ENCODE measurements at regions not wholly inside any gene's neighbourhood (a gene's known extent, or its start where the extent isn't known, plus 50 kb on each side); places are given as distances from the start of the nearest gene placed in this dataset.

DNA sequence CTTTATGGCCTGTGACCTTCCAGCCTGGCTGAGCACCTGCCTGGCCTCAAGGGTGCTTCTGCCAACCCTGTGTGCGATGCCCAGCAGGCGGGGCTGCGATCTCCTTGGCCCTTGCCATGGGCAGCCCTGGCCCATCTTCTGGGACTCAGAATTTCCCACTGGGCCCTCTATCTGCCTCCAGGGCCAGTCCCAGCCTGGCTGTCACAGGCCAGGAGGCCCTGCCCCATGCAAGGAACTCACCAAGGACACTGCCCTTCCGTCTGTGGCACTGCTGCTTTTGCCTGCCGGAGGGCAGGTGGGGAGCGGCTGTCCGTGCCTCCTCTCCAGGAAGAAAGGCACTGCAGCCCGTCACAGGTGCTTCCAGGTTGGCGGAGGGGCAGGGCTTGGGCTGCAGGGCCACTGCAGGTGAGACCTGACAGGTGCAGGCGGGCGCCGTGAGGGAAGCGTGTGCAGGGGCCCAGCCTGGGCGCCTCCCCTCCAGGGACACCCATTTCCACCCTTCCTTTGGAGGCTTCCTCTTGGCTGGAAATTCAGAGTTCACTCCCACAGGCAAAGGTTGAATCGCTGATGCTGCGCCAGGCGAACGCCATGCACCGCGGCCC is 177.8 kb downstream of the KIF26A start:
- Histone ChIP-seq H3K27me3 (ENCODE audit: control insufficient read depth, extremely low read depth, insufficient read depth, low read length) (no peaks in the 10 kb centered on the region), H3K9me3 (ENCODE audit: control insufficient read depth, low read depth, low read length) (no peaks in the 10 kb centered on the region), H3K27ac (ENCODE audit: control insufficient read depth, insufficient read depth, low read length) (no peak overlapping the region), H3K4me1 (ENCODE audit: control insufficient read depth, extremely low read depth, insufficient read depth, low read length) (no peaks in the 10 kb centered on the region), H3K9ac (ENCODE audit: control insufficient read depth, extremely low read depth, insufficient read depth, low read length) (no peak overlapping the region), H3K9me1 (ENCODE audit: control insufficient read depth, extremely low read depth, insufficient read depth, low read length) (no peaks in the 10 kb centered on the region), H3K4me2 (ENCODE audit: control insufficient read depth, extremely low read depth, insufficient read depth, low read depth, low read length) (no peak overlapping the region), H3K4me3 (ENCODE audit: control insufficient read depth in 2 of 3, extremely low read depth in 1 of 3, insufficient read depth in 2 of 3, low read depth in 1 of 3, low read length in 3 of 3) (no peak overlapping the region), H2AFZ (ENCODE audit: control insufficient read depth, low read length) (no peak overlapping the region), H3K36me3 (ENCODE audit: control insufficient read depth in 2 of 2, extremely low read depth in 1 of 2, insufficient read depth in 2 of 2, low read length in 2 of 2) (no peaks in the 10 kb centered on the region), H4K20me1 (ENCODE audit: control insufficient read depth, extremely low read depth, insufficient read depth, low read length) (no peaks in the 10 kb centered on the region), H3K79me2 (ENCODE audit: control insufficient read depth, insufficient read depth, low read length) (no peaks in the 10 kb centered on the region)
- TF ChIP-seq CTCF (optimal IDR thresholded peaks at IDR 0.05 in 1 of 3, IDR thresholded peaks at IDR 0.05 in 1 of 3, conservative IDR thresholded peaks at IDR 0.05 in 1 of 3; ENCODE audit: extremely low read depth in 1 of 3, insufficient read depth in 2 of 3, low read length in 3 of 3) (no peak), EZH2 (IDR thresholded peaks at IDR 0.05; ENCODE audit: low read length) (no peak)
- dilution Hi-C loops (cut with MboI; ENCODE audit: extremely low pct_ligation_motif_present, low sequenced_read_pairs) = no loop called here
- no peak for DNase-seq (ENCODE audit: low read depth, low spot score)
- FAIRE-seq = no peak

GRCh38 chr14:104316723-104317491 is 178.5 kb downstream of the KIF26A start:
- no peaks in the 10 kb centered on the region for H3K9me1 ChIP-seq (ENCODE audit: control insufficient read depth, extremely low read depth, insufficient read depth, low read length)
- H3K9ac ChIP-seq (ENCODE audit: control insufficient read depth, extremely low read depth, insufficient read depth, low read length) = no peak overlapping the region
- no peaks in the 10 kb centered on the region for H4K20me1 ChIP-seq (ENCODE audit: control insufficient read depth, extremely low read depth, insufficient read depth, low read length)
- H2AFZ ChIP-seq (ENCODE audit: control insufficient read depth, low read length) = no peak overlapping the region
- TF ChIP-seq EZH2 (IDR thresholded peaks at IDR 0.05; ENCODE audit: low read length) = no peak
- TF ChIP-seq CTCF (optimal IDR thresholded peaks at IDR 0.05 in 1 of 3, IDR thresholded peaks at IDR 0.05 in 1 of 3, conservative IDR thresholded peaks at IDR 0.05 in 1 of 3; ENCODE audit: extremely low read depth in 1 of 3, insufficient read depth in 2 of 3, low read length in 3 of 3) = no peak
- no peak overlapping the region for H3K4me3 ChIP-seq (ENCODE audit: control insufficient read depth in 2 of 3, extremely low read depth in 1 of 3, insufficient read depth in 2 of 3, low read depth in 1 of 3, low read length in 3 of 3)
- no peaks in the 10 kb centered on the region for H3K36me3 ChIP-seq (ENCODE audit: control insufficient read depth in 2 of 2, extremely low read depth in 1 of 2, insufficient read depth in 2 of 2, low read length in 2 of 2)
- no peaks in the 10 kb centered on the region for H3K4me1 ChIP-seq (ENCODE audit: control insufficient read depth, extremely low read depth, insufficient read depth, low read length)
- H3K9me3 ChIP-seq (ENCODE audit: control insufficient read depth, low read depth, low read length) = no peaks in the 10 kb centered on the region
- no peak overlapping the region for H3K4me2 ChIP-seq (ENCODE audit: control insufficient read depth, extremely low read depth, insufficient read depth, low read depth, low read length)
- DNase-seq (ENCODE audit: low read depth, low spot score) = no peak
- H3K27me3 ChIP-seq (ENCODE audit: control insufficient read depth, extremely low read depth, insufficient read depth, low read length) = no peaks in the 10 kb centered on the region
- no peaks in the 10 kb centered on the region for H3K79me2 ChIP-seq (ENCODE audit: control insufficient read depth, insufficient read depth, low read length)
- no peak overlapping the region for H3K27ac ChIP-seq (ENCODE audit: control insufficient read depth, insufficient read depth, low read length)
- FAIRE-seq = no peak
- dilution Hi-C loops (cut with MboI; ENCODE audit: extremely low pct_ligation_motif_present, low sequenced_read_pairs) = no loop called here
